Adipocyte (in vitro differentiated cells): ENCODE measurements at regions not wholly inside any gene's neighbourhood (a gene's known extent, or its start where the extent isn't known, plus 50 kb on each side); places are given as distances from the start of the nearest gene placed in this dataset.

Experiments used
- DNase-seq: peaks from one replicate; pipeline ENCODE4 v3.0.0-alpha.2; 2015; ENCODE audit warnings: low read depth
- H3K27me3 ChIP-seq: replicated peaks from 2 replicates; pipeline ENCODE4 v1.7.0; 2013; ENCODE audit warnings: mild to moderate bottlenecking, low read length, moderate library complexity; ENCODE audit not compliant: control insufficient read depth, insufficient read depth
- H3K36me3 ChIP-seq: 2 replicates; pipeline ENCODE4 v1.7.0; 2013; ENCODE audit warnings: low read length, mild to moderate bottlenecking, moderate library complexity; ENCODE audit not compliant: control insufficient read depth, insufficient read depth, severe bottlenecking
- H3K4me1 ChIP-seq: 2 replicates; pipeline ENCODE4 v1.7.0; 2013; ENCODE audit warnings: mild to moderate bottlenecking, low read length, moderate library complexity; ENCODE audit not compliant: control insufficient read depth, insufficient read depth
- H3K4me3 ChIP-seq: 2 replicates; pipeline ENCODE4 v1.7.0; 2013; ENCODE audit warnings: mild to moderate bottlenecking, low read length, moderate library complexity
- H3K9ac ChIP-seq: 2 replicates; pipeline ENCODE4 v1.7.0; 2013; ENCODE audit warnings: mild to moderate bottlenecking, low read length, moderate library complexity
- H3K9me3 ChIP-seq: 2 replicates; pipeline ENCODE4 v1.7.0; 2013; ENCODE audit warnings: mild to moderate bottlenecking, low read length, moderate library complexity; ENCODE audit not compliant: control insufficient read depth

DNA sequence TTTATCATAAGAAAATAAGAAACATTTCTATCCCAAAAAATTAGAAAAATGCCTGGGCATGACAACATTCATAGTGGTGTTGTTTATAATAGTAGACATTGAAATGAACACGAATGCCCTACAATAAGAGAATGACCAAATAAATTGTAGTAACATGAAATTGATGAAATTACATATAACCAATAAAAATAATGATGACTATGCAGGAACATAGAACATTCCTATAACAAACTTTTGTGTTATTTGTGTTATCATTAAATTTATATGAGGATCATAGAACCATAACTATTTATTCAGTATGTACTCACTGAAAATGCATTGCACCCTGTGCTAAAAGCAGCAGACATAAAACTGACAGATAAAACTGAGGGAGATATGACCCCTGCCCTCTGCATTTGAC is 399.7 kb downstream of the CBLN4 start:
- Histone ChIP-seq H3K36me3 (no peaks in the 10 kb centered on the region), H3K27me3 (no peaks in the 10 kb centered on the region), H3K4me1 (no peaks in the 10 kb centered on the region), H3K4me3 (no peak overlapping the region), H3K9ac (no peak overlapping the region), H3K9me3 (no peaks in the 10 kb centered on the region)
- DNase-seq = no peak

DNA sequence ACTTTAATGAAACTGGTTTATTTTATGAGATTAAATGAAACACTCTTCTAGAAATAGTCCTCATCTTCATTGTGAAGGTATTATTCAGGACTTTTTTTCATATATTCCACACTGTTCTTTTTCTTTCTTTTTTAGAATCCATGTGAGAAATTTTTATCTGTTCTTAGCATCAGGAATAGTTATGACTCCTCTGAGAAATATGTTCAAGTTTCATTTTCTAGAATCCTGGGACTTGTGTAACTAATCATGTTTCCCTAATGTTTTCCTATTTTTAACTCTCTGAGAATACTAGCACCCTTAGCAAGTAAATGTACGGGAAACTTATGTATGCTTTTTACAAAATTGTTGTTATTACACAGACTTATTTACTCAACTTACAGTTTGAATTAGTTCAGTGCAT is 407.8 kb downstream of the CBLN4 start:
- Histone ChIP-seq H3K9ac (no peak overlapping the region), H3K9me3 (no peaks in the 10 kb centered on the region), H3K36me3 (no peaks in the 10 kb centered on the region), H3K4me3 (no peak overlapping the region), H3K27me3 (no peaks in the 10 kb centered on the region), H3K4me1 (peaks cover 2% of the 10 kb centered on the region)
- no peak for DNase-seq

DNA sequence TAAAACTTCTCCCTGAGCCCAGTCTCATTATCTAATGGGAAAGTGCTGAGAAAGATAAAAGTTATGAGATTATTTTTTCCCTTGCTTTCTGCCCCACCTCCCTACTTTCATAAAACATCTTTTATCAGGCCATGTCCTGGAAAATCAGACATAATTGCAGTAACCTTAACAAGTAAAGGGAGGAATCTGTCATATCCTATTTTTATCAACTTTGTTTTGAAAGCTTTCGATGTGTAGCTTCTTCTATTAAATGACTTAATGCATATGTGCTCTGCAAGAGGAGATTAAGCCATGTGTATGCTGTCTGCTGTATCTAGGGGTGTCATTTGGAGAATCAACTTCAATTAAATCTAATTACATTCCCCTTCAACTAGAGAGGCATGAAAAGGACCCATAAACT is 408.9 kb downstream of the CBLN4 start:
- Histone ChIP-seq H3K4me3 (no peak overlapping the region), H3K4me1 (peaks cover 2% of the 10 kb centered on the region), H3K9ac (no peak overlapping the region), H3K9me3 (no peaks in the 10 kb centered on the region), H3K27me3 (no peaks in the 10 kb centered on the region), H3K36me3 (no peaks in the 10 kb centered on the region)
- DNase-seq = no peak

DNA sequence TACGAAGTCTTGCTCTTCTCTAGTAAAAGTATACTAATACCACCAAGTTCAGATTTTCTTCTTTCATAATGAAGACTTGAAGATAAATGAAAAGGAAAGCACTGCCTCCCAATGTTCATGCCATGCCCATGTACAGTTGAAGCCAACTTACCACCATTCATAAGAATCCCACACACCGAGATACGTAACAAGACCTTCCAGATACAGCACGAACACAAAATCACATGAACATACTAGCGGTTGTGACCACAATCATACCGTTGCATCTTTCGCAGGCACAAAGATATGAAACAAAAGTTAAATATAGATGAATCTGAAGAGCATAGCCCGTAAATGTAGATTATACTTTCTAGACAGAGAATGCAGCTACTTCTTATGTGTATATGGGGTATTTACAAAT is 412.5 kb downstream of the CBLN4 start:
- no peaks in the 10 kb centered on the region for H3K36me3 ChIP-seq
- no peak for DNase-seq
- H3K27me3 ChIP-seq = no peaks in the 10 kb centered on the region
- H3K4me1 ChIP-seq = peaks cover under 1% of the 10 kb centered on the region
- H3K9ac ChIP-seq = no peak overlapping the region
- H3K4me3 ChIP-seq = no peak overlapping the region
- H3K9me3 ChIP-seq = no peaks in the 10 kb centered on the region

GRCh38 chr20:55586610-55587009 is 418.7 kb downstream of the CBLN4 start:
- DNase-seq = no peak
- Histone ChIP-seq H3K9me3 (no peaks in the 10 kb centered on the region), H3K4me3 (no peak overlapping the region), H3K4me1 (no peaks in the 10 kb centered on the region), H3K27me3 (no peaks in the 10 kb centered on the region), H3K36me3 (no peaks in the 10 kb centered on the region), H3K9ac (no peak overlapping the region)

- Histone ChIP-seq H3K9ac (no peak overlapping the region), H3K27me3 (no peaks in the 10 kb centered on the region), H3K4me3 (no peak overlapping the region), H3K9me3 (no peaks in the 10 kb centered on the region), H3K4me1 (no peaks in the 10 kb centered on the region), H3K36me3 (no peaks in the 10 kb centered on the region)
- DNase-seq = no peak
Measured at GRCh38 chr20:55584964-55585363, 420.4 kb downstream of the CBLN4 start.

GRCh38 chr20:55584307-55584706 is 421.0 kb downstream of the CBLN4 start:
- Histone ChIP-seq H3K4me1 (no peaks in the 10 kb centered on the region), H3K4me3 (no peak overlapping the region), H3K9me3 (no peaks in the 10 kb centered on the region), H3K36me3 (no peaks in the 10 kb centered on the region), H3K9ac (no peak overlapping the region), H3K27me3 (no peaks in the 10 kb centered on the region)
- DNase-seq = no peak

GRCh38 chr20:55583036-55583435 is 422.3 kb downstream of the CBLN4 start:
- no peaks in the 10 kb centered on the region for H3K27me3 ChIP-seq
- no peaks in the 10 kb centered on the region for H3K4me1 ChIP-seq
- H3K9ac ChIP-seq = no peak overlapping the region
- no peaks in the 10 kb centered on the region for H3K9me3 ChIP-seq
- no peaks in the 10 kb centered on the region for H3K36me3 ChIP-seq
- DNase-seq = no peak
- H3K4me3 ChIP-seq = no peak overlapping the region

GRCh38 chr20:55582498-55582897 is 422.8 kb downstream of the CBLN4 start:
- H3K9ac ChIP-seq = no peak overlapping the region
- no peak overlapping the region for H3K4me3 ChIP-seq
- DNase-seq = no peak

GRCh38 chr20:55581519-55581918 is 423.8 kb downstream of the CBLN4 start:
- no peak overlapping the region for H3K9ac ChIP-seq
- no peak overlapping the region for H3K4me3 ChIP-seq
- DNase-seq = no peak
- no peaks in the 10 kb centered on the region for H3K36me3 ChIP-seq
- no peaks in the 10 kb centered on the region for H3K4me1 ChIP-seq
- H3K9me3 ChIP-seq = no peaks in the 10 kb centered on the region
- no peaks in the 10 kb centered on the region for H3K27me3 ChIP-seq

More at GRCh38 chr20:55582498-55582897, 422.8 kb downstream of the CBLN4 start:
- Histone ChIP-seq H3K9me3 (no peaks in the 10 kb centered on the region), H3K36me3 (no peaks in the 10 kb centered on the region), H3K27me3 (no peaks in the 10 kb centered on the region), H3K4me1 (no peaks in the 10 kb centered on the region)

DNA sequence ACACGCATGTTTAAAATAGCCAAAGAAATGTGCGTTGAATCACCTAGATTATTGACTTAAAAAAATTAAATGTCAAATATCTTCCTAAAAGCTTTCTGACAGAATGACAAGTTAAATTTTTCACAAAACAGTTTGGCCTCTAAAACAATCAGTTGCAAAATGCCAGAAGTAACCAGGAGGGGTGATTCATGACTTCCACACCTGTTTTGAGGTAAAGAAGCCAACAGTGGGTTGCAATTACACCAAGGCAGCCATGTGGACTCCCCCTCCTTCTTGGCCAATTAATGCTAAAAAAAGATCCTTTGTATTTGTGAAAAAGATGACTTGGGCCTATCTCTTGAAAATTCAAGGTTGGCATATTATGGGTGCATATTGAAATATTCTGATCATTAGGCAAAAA is 424.8 kb downstream of the CBLN4 start:
- Histone ChIP-seq H3K9ac (no peak overlapping the region), H3K27me3 (no peaks in the 10 kb centered on the region), H3K4me1 (no peaks in the 10 kb centered on the region), H3K4me3 (no peak overlapping the region), H3K9me3 (no peaks in the 10 kb centered on the region), H3K36me3 (no peaks in the 10 kb centered on the region)
- DNase-seq = no peak

DNA sequence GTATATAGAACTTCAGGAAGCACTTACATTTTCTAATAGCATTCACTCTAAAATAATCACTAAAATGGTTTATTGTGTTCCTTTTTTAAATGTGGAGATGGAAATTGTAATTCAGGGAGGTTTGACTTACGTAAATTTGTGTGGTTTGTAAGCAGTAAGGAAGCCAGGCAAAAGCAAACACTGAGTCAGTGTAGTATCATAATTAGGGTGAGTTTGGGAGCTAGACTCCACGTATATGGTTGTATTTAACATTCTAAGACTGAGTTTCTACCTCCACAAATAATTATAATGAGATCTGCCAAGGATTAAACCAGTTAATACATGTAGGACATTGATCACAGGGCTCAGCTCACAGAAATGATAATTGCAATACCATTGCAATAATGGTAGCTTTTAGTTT is 425.5 kb downstream of the CBLN4 start:
- Histone ChIP-seq H3K27me3 (no peaks in the 10 kb centered on the region), H3K9me3 (no peaks in the 10 kb centered on the region), H3K4me3 (no peak overlapping the region), H3K4me1 (no peaks in the 10 kb centered on the region), H3K9ac (no peak overlapping the region), H3K36me3 (no peaks in the 10 kb centered on the region)
- DNase-seq = no peak
